Inferior parietal cortex (tissue), 1 donor: ENCODE measurements at regions not wholly inside any gene's neighbourhood (a gene's known extent, or its start where the extent isn't known, plus 50 kb on each side); places are given as distances from the start of the nearest gene placed in this dataset.

ENCODE experiments used
- DNase-seq: peaks from one replicate; pipeline ENCODE4 v3.0.0-alpha.2; 2016; ENCODE audit errors: extremely low spot score

GRCh38 chr20:39638731-39639130 is 676.6 kb downstream of the DHX35 start:
- DNase-seq: no peak

- no peak for DNase-seq
These were observed 671.5 kb downstream of the DHX35 start for GRCh38 chr20:39633689-39634088.

- no peak for DNase-seq
These were observed 670.6 kb downstream of the DHX35 start for GRCh38 chr20:39632757-39633156.

DNA sequence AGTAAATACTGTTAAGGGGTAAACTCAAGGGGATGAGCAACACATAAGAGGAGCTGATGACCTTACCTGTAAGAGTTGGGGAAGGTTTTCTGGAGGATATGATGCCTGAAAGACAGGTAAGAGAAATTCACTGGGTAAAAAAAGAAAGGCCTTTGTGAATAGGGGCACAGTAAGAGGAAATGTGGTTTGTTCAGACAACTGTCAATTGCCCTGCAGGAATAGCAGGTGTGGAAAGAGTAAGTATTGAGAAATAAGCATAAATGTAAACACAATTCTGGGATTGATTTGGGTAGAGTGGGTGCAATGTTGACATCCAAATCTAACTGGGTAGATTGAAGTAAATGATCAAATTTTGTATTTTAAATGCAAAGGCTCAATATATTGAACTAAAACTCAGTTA is 670.0 kb downstream of the DHX35 start:
- no peak for DNase-seq

- no peak for DNase-seq
These were observed 669.4 kb downstream of the DHX35 start for GRCh38 chr20:39631557-39631956.

DNA sequence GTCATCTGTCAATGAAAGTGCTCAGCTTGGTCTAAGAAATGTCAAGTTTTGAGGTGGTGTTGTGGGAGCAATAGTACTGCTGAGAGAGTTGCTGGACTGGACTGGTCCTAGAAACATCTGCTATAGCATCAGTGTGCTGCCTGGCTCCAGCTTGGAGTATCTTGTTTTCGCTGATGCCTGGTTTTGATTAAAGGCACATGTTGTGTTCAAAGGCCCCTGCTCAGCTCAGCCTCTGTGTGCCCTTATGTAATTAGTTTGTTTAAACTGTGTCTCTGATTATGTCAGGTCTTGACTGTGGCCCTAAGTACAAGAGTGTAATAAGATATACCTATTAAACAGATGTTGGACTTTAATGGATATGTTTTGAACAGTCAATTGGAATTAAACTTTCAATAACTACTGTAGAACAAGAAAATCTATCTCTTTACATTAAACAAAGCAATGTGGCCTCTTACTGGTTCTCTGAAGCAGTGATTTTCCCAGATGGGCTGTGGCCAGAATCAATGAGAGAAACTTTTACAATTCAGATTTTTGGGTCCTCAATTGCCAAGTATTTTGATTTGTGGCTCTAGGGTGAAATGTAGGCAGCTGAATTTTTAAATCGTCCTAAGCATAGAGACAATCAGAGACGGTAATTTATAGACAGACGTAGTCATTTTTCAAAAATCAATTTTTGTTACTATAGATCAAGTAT is 668.2 kb downstream of the DHX35 start:
- no peak for DNase-seq

GRCh38 chr20:39627765-39628164 is 665.6 kb downstream of the DHX35 start:
- no peak for DNase-seq

DNA sequence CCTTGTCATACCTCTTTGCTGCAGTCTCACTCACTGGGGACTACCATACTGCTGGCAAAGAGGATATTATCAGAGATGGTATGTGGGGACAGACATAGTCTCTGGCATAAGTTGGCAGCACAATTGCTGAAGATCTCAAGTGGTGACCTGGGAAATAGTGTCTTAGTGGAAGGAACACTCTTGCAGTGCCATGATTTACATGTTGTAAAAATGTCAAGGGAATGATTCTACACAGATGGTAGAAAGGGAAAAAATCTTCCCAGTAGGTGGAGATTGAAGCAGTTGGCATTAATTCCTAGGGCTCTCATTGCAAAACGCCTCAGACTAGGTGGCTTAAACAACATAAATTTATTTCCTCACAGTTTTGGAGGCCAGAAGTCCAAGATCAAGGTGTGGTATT is 662.2 kb downstream of the DHX35 start:
- DNase-seq: no peak

DNA sequence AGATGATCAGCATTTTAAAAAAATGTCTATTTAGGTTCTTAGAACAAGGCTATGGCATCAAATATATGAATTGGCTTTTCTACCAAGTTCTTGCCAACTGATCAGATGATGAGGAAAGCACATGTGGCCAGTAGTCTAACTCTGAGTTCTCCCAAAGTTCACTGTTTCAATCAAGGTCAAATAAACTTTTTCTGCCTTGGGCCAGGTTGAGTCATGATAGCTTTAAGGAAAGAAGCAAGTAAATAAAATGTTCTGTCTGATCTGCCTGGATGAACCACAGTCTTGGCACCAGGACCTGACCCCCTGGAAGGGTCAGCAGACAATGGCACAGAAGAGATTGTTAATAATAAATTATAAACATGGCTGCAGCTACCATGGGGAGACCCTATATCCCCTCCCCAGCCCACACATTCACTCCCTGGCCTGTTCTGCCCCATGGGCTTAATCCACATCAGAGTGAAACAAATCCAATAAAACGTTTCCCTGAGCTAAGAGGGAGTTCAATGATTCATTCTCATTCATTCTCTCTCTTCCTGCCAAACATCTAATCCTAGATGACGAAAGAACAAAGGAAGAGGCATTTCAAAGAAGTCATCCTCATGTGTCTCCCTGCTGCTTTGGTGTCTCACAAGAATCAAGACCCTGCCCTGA is 661.6 kb downstream of the DHX35 start:
- no peak for DNase-seq

GRCh38 chr20:39619271-39619785 is 657.2 kb downstream of the DHX35 start:
- DNase-seq: no peak

DNA sequence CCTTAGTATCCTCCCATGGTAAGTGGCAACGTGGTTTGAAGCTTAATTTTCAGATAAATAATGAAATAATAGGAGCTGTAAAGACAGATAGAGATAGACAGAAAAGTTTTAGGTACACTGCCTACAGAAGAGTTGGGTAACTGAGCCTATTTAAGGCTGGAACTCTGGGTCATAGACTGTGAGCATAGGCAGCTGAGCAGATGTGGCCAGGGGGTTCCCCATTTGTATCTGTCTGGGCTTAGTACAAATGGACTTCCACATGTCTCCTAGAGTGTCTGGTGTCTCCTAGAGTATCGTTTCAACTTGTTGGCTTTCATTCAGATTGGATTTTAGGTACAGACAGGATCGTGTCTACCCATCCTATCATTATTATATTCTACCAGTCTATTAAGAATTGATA is 649.8 kb downstream of the DHX35 start:
- DNase-seq: no peak

GRCh38 chr20:39607141-39607540 is 645.0 kb downstream of the DHX35 start:
- DNase-seq: no peak

GRCh38 chr20:39605908-39606307 is 643.8 kb downstream of the DHX35 start:
- no peak for DNase-seq

GRCh38 chr20:39605361-39605760 is 643.2 kb downstream of the DHX35 start:
- no peak for DNase-seq

GRCh38 chr20:39603219-39603618 is 641.1 kb downstream of the DHX35 start:
- DNase-seq: no peak

GRCh38 chr20:39602649-39603048 is 640.5 kb downstream of the DHX35 start:
- no peak for DNase-seq

GRCh38 chr20:39600871-39601270 is 638.7 kb downstream of the DHX35 start:
- no peak for DNase-seq

GRCh38 chr20:39600156-39600555 is 638.0 kb downstream of the DHX35 start:
- no peak for DNase-seq

GRCh38 chr20:39596554-39596953 is 634.4 kb downstream of the DHX35 start:
- no peak for DNase-seq

- DNase-seq: peak; percentile 4
These were observed 630.2 kb downstream of the DHX35 start for GRCh38 chr20:39592371-39592770.

DNA sequence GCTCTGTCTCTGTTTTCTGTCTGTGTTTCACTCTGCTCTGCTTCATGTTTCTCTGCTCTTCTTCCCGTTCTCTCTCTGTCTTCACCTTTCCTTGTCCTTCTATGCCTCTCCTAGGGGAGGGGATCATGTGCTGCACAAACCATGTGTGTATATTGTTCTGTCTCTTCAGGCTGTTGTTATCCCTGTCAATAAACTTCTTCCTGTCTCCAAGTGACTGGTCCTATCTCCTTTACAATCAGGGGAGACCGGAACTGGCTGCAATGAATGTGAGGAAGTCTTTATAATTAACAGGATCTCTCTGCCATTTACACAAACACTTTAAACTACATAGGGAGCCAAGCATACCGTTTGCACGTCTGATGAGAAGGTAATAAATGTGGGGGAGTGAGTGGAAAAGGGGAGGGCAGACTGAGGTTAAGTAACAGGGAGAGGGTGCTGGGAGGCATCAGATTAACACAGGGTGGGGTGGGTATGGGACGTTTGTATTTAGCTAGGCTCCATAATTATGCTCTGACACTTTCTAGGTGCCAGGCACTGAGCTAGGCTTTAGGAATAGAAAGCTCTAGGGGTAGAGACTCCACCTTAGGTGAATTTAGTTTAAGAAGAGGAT is 626.1 kb downstream of the DHX35 start:
- DNase-seq: no peak

DNA sequence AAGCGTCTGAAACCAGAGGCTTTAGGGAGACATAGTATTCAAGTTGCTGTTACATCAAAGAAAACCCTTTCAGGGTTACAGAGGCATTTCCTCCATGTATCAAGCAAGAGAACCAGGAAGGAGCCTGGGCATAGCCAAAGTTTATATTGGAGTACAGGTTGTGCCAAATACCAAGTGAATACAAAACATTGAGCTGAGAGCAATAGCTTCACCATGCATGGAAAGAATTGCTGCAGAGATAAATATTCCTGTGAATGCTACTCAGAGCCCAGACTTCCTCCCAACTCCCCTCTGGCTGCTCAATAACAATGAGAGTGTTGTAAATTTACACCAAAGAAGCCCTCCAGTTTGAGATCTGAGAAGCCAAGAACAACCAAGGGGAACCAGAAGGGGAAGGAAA is 618.9 kb downstream of the DHX35 start:
- DNase-seq: no peak

DNA sequence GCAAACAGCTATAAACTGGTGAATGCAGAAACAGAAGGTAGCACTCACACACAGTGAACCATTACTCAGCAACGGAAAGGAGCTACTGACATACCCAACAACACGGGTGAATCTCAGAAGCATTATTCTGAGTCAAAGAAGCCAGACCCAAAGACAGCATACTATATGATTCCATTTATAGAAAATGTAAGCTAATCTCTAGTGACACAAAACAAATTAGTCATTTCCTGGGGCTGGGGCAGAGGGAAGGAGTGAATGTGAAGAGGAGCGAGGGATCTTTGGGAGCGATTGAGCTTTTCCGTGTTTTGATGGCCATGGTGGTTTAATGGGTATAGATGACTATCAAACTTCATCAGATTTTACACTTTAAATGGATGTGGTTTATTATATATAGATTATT is 614.6 kb downstream of the DHX35 start:
- no peak for DNase-seq
